ENCODE measurements at regions not wholly inside any gene's neighbourhood (a gene's known extent, or its start where the extent isn't known, plus 50 kb on each side); places are given as distances from the start of the nearest gene placed in this dataset.

DNA sequence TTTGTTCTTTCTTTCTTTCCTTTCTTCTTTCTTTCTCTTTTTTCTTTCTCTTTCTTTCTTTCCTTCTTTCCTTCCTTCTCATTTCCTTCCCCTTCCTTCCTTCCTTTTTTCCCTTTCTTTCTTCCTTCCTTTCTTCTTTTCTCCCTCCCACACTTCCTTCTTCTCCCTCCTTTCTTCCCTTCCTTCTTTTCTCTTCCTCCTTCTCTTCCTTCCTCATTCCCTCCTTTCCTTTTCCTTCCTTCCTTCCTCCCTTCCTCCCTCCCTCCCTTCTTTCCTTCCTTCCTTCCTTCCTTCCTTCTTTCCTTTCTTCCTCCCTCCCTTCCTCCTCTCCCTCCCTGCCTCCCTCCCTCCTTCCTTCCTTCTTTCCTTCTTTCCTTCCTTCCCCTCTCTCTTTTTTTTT is 755.7 kb upstream of the GRM7 start:
- POLR2A ChIA-PET = no interaction called here
- ATAC-seq (no peak), DNase-seq (ENCODE audit: low read depth in 1 of 2, low spot score in 1 of 2) (no peak), FAIRE-seq (no peak)
- no peak for TF ChIP-seq FOSL2 (IDR thresholded peaks at IDR 0.05)
- no peak for TF ChIP-seq FOSL2 (CRISPR knock-in tag; IDR thresholded peaks at IDR 0.05)
- TF ChIP-seq RARB (CRISPR knock-in tag; IDR thresholded peaks at IDR 0.05) = no peak
- TF ChIP-seq HDAC2 (IDR thresholded peaks at IDR 0.05) = no peak
- no peak for TF ChIP-seq CEBPB (IDR thresholded peaks at IDR 0.05)
- TF ChIP-seq TP53 (CRISPR knock-in tag; IDR thresholded peaks at IDR 0.05) = no peak
- TF ChIP-seq, protein P1, sequence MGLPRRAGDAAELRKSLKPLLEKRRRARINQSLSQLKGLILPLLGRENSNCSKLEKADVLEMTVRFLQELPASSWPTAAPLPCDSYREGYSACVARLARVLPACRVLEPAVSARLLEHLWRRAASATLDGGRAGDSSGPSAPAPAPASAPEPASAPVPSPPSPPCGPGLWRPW (IDR thresholded peaks at IDR 0.05) = no peak
- TF ChIP-seq CHD2 (IDR thresholded peaks at IDR 0.05; ENCODE audit: low read length, partially characterized antibody) = no peak
- Histone ChIP-seq H3K4me1 (no peaks in the 10 kb centered on the region), H3K4me3 (no peak overlapping the region), H3K4me2 (no peak overlapping the region), H3K27ac (no peak overlapping the region), H3K9me3 (no peaks in the 10 kb centered on the region)
- CTCF ChIA-PET = no interaction called here

- ATAC-seq (no peak), FAIRE-seq (no peak), DNase-seq (ENCODE audit: low read depth in 1 of 2, low spot score in 1 of 2) (no peak)
- Histone ChIP-seq H3K9me3 (no peaks in the 10 kb centered on the region), H3K4me1 (no peaks in the 10 kb centered on the region), H3K4me3 (no peak overlapping the region), H3K4me2 (no peak overlapping the region), H3K27ac (no peak overlapping the region)
- WGBS (ENCODE audit: missing lambda C conversion rate) = 43% methylated on average over 7 of the region's 7 CpGs
- POLR2A ChIA-PET = no interaction called here
- no peak for TF ChIP-seq SMC3 (IDR thresholded peaks at IDR 0.05)
- TF ChIP-seq ELK1 (IDR thresholded peaks at IDR 0.05; ENCODE audit: low read depth, low read length) = no peak
- CTCF ChIA-PET = no interaction called here
Observed at GRCh38 chr3:6108957-6109356, 752.0 kb upstream of the GRM7 start.

DNA sequence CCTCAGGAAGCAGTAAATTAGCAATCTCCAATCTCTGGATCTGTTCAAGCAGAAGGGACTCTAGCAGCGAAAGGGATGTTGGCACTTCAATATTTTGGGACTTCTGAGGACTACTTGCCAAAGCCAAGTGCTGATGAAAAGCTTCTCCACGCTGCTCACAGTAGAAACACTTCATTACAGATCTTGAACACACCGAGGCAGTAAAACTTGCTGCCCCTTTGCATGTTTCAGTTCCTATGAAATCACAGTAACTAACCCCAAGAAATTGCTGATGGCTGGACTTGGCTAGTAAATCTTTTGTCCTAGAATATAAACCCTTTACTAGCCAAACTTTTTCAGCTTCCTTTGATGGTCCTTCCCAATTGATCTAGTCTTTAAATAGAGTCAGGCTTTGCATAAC is 750.5 kb upstream of the GRM7 start:
- WGBS (ENCODE audit: missing lambda C conversion rate) = 0% methylated on average over 3 of the region's 3 CpGs
- ChIA-PET CTCF (no interaction called here), POLR2A (no interaction called here)
- H3K9me3 ChIP-seq = no peaks in the 10 kb centered on the region
- H3K4me3 ChIP-seq = no peak overlapping the region
- no peak for DNase-seq (ENCODE audit: low read depth in 1 of 2, low spot score in 1 of 2)
- H3K4me2 ChIP-seq = no peak overlapping the region
- no peak for FAIRE-seq
- H3K27ac ChIP-seq = no peak overlapping the region
- no peak for ATAC-seq
- no peaks in the 10 kb centered on the region for H3K4me1 ChIP-seq
- TF ChIP-seq RARB (CRISPR knock-in tag; IDR thresholded peaks at IDR 0.05) = no peak
- TF ChIP-seq, protein P2, sequence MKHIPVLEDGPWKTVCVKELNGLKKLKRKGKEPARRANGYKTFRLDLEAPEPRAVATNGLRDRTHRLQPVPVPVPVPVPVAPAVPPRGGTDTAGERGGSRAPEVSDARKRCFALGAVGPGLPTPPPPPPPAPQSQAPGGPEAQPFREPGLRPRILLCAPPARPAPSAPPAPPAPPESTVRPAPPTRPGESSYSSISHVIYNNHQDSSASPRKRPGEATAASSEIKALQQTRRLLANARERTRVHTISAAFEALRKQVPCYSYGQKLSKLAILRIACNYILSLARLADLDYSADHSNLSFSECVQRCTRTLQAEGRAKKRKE (CRISPR knock-in tag; IDR thresholded peaks at IDR 0.05; ENCODE audit: low read depth) = no peak

- ATAC-seq (no peak), FAIRE-seq (no peak), DNase-seq (ENCODE audit: low read depth in 1 of 2, low spot score in 1 of 2) (no peak)
- Histone ChIP-seq H3K27ac (no peak overlapping the region), H3K4me1 (no peaks in the 10 kb centered on the region), H3K4me2 (no peak overlapping the region), H3K4me3 (no peak overlapping the region), H3K9me3 (no peaks in the 10 kb centered on the region)
- ChIA-PET CTCF (no interaction called here), POLR2A (no interaction called here)
- under 1% methylated on average over 3 of the region's 3 CpGs for WGBS (ENCODE audit: missing lambda C conversion rate)
- TF ChIP-seq ZC3H11A (IDR thresholded peaks at IDR 0.05) (no peak), TFCP2L1 (CRISPR knock-in tag; IDR thresholded peaks at IDR 0.05) (no peak), POLR2A (IDR thresholded peaks at IDR 0.05; ENCODE audit: low read length) (no peak), HDAC2 (IDR thresholded peaks at IDR 0.05) (no peak), HOXB5 (CRISPR knock-in tag; IDR thresholded peaks at IDR 0.05) (no peak), CEBPB (IDR thresholded peaks at IDR 0.05) (no peak), POLR2AphosphoS2 (conservative IDR thresholded peaks at IDR 0.05; ENCODE audit: low read length) (no peak), RCOR1 (IDR thresholded peaks at IDR 0.05; ENCODE audit: low read depth, low read length) (no peak), TP53 (CRISPR knock-in tag; IDR thresholded peaks at IDR 0.05) (no peak), ZSCAN20 (CRISPR knock-in tag; IDR thresholded peaks at IDR 0.05) (no peak), RAD21 (conservative IDR thresholded peaks at IDR 0.05 in 1 of 2, IDR thresholded peaks at IDR 0.05 in 1 of 2) (no peak)
- TF ChIP-seq, protein P3, sequence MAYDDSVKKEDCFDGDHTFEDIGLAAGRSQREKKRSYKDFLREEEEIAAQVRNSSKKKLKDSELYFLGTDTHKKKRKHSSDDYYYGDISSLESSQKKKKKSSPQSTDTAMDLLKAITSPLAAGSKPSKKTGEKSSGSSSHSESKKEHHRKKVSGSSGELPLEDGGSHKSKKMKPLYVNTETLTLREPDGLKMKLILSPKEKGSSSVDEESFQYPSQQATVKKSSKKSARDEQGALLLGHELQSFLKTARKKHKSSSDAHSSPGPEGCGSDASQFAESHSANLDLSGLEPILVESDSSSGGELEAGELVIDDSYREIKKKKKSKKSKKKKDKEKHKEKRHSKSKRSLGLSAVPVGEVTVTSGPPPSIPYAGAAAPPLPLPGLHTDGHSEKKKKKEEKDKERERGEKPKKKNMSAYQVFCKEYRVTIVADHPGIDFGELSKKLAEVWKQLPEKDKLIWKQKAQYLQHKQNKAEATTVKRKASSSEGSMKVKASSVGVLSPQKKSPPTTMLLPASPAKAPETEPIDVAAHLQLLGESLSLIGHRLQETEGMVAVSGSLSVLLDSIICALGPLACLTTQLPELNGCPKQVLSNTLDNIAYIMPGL (CRISPR knock-in tag; IDR thresholded peaks at IDR 0.05; ENCODE audit: borderline replicate concordance) = no peak
- TF ChIP-seq, protein P1 (IDR thresholded peaks at IDR 0.05) = no peak
- TF ChIP-seq, protein P4, sequence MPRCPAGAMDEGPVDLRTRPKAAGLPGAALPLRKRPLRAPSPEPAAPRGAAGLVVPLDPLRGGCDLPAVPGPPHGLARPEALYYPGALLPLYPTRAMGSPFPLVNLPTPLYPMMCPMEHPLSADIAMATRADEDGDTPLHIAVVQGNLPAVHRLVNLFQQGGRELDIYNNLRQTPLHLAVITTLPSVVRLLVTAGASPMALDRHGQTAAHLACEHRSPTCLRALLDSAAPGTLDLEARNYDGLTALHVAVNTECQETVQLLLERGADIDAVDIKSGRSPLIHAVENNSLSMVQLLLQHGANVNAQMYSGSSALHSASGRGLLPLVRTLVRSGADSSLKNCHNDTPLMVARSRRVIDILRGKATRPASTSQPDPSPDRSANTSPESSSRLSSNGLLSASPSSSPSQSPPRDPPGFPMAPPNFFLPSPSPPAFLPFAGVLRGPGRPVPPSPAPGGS (IDR thresholded peaks at IDR 0.05) = no peak
Observed at GRCh38 chr3:6112546-6112945, 748.4 kb upstream of the GRM7 start.

Measured in A549 (cell line).